Mesenchymal stem cell (in vitro differentiated cells and primary cell): ENCODE measurements at regions not wholly inside any gene's neighbourhood (a gene's known extent, or its start where the extent isn't known, plus 50 kb on each side); places are given as distances from the start of the nearest gene placed in this dataset.

Experiments used
- DNase-seq: peaks from one replicate; pipeline ENCODE4 v3.0.0-alpha.2; 2013
- H2AFZ ChIP-seq: one replicate; pipeline ENCODE4 v1.6.1; 2013; ENCODE audit warnings: low read depth, mild to moderate bottlenecking, control low read depth, inconsistent platforms, low read length, moderate library complexity
- H2AK5ac ChIP-seq: 2 replicates; pipeline ENCODE4 v1.6.1; 2013; ENCODE audit warnings: low read length, moderate library complexity, mild to moderate bottlenecking, inconsistent platforms; ENCODE audit not compliant: severe bottlenecking
- H2BK120ac ChIP-seq: one replicate; pipeline ENCODE4 v1.6.1; 2013; ENCODE audit warnings: low read depth, mild to moderate bottlenecking, inconsistent platforms, low read length, moderate library complexity
- H2BK12ac ChIP-seq, 2 experiments: one replicate each; pipeline ENCODE4 v1.6.1; 2013; ENCODE audit warnings: inconsistent platforms in 2 of 2, low read length in 2 of 2, mild to moderate bottlenecking in 2 of 2, moderate library complexity in 2 of 2, control low read depth in 1 of 2
- H2BK15ac ChIP-seq: one replicate; pipeline ENCODE4 v1.6.1; 2013; ENCODE audit warnings: mild to moderate bottlenecking, low read depth, inconsistent platforms; ENCODE audit not compliant: poor library complexity, severe bottlenecking
- H2BK5ac ChIP-seq: 2 replicates; pipeline ENCODE4 v1.6.1; 2013; ENCODE audit warnings: low read depth, mild to moderate bottlenecking, low read length, control low read depth, inconsistent platforms; ENCODE audit not compliant: poor library complexity, severe bottlenecking
- H3K14ac ChIP-seq, 2 experiments: one replicate each; pipeline ENCODE4 v1.6.1; 2013; ENCODE audit warnings: inconsistent platforms in 2 of 2, low read length in 2 of 2, control low read depth in 1 of 2, mild to moderate bottlenecking in 1 of 2, moderate library complexity in 1 of 2
- H3K18ac ChIP-seq, 2 experiments: one replicate each; pipeline ENCODE4 v1.6.1; 2013; ENCODE audit warnings: inconsistent platforms in 2 of 2, low read length in 2 of 2, control low read depth in 1 of 2, low read depth in 1 of 2, mild to moderate bottlenecking in 1 of 2
- H3K23ac ChIP-seq, 2 experiments: one replicate each; pipeline ENCODE4 v1.6.1; 2013; ENCODE audit warnings: inconsistent platforms in 2 of 2, low read length in 2 of 2, mild to moderate bottlenecking in 2 of 2, moderate library complexity in 2 of 2, control low read depth in 1 of 2
- H3K27ac ChIP-seq: 2 replicates; pipeline ENCODE4 v1.5.1; 2013; ENCODE audit warnings: mild to moderate bottlenecking, moderate library complexity, low read length, control low read depth, inconsistent platforms; ENCODE audit not compliant: poor library complexity, severe bottlenecking
- H3K27me3 ChIP-seq, 2 experiments: 2 replicates each; pipeline versions ENCODE4 v1.6.1 to v1.7.0; 2013; ENCODE audit warnings: low read length in 2 of 2, mild to moderate bottlenecking in 2 of 2, moderate library complexity in 2 of 2, control low read depth in 1 of 2, inconsistent platforms in 1 of 2; ENCODE audit not compliant: control insufficient read depth in 1 of 2, insufficient read depth in 1 of 2
- H3K36me3 ChIP-seq, 2 experiments: 2 replicates each; pipeline versions ENCODE4 v1.6.1 to v1.7.0; 2013; ENCODE audit warnings: low read length in 2 of 2, control low read depth in 1 of 2, inconsistent platforms in 1 of 2, low read depth in 1 of 2, mild to moderate bottlenecking in 1 of 2; ENCODE audit not compliant: insufficient read depth in 2 of 2, control insufficient read depth in 1 of 2
- H3K4ac ChIP-seq, 2 experiments: one replicate each; pipeline ENCODE4 v1.6.1; 2013; ENCODE audit warnings: inconsistent platforms in 2 of 2, low read length in 2 of 2, mild to moderate bottlenecking in 2 of 2, moderate library complexity in 2 of 2, control low read depth in 1 of 2, low read depth in 1 of 2
- H3K4me1 ChIP-seq: 2 replicates; pipeline ENCODE4 v1.6.1; 2013; ENCODE audit warnings: low read depth, low read length, control low read depth; ENCODE audit not compliant: control insufficient read depth, insufficient read depth
- H3K4me2 ChIP-seq: 2 replicates; pipeline ENCODE4 v1.6.1; 2013; ENCODE audit warnings: low read length, mild to moderate bottlenecking, inconsistent platforms; ENCODE audit not compliant: poor library complexity, severe bottlenecking
- H3K4me3 ChIP-seq, 2 experiments: 2 replicates each; pipeline versions ENCODE4 v1.5.1 to v1.7.0; 2013; ENCODE audit warnings: low read length in 2 of 2, mild to moderate bottlenecking in 2 of 2, control low read depth in 1 of 2, low read depth in 1 of 2; ENCODE audit not compliant: insufficient read depth in 1 of 2
- H3K79me1 ChIP-seq: replicated peaks from 2 replicates; pipeline ENCODE4 v1.6.1; 2013; ENCODE audit warnings: mild to moderate bottlenecking, control low read depth, low read length, inconsistent platforms; ENCODE audit not compliant: poor library complexity, severe bottlenecking
- H3K9ac ChIP-seq: 2 replicates; pipeline ENCODE4 v1.7.0; 2013; ENCODE audit warnings: mild to moderate bottlenecking, low read length, moderate library complexity
- H3K9me3 ChIP-seq: 2 replicates; pipeline ENCODE4 v1.7.0; 2013; ENCODE audit warnings: mild to moderate bottlenecking, low read length; ENCODE audit not compliant: control insufficient read depth
- H4K8ac ChIP-seq: one replicate; pipeline ENCODE4 v1.6.1; 2013; ENCODE audit warnings: inconsistent platforms, mild to moderate bottlenecking, low read length, moderate library complexity
- H4K91ac ChIP-seq: one replicate; pipeline ENCODE4 v1.6.1; 2013; ENCODE audit warnings: mild to moderate bottlenecking, low read length, inconsistent platforms
- WGBS: methylation state at CpG from one replicate; pipeline ENCODE4 v1.1.7; 2013; ENCODE audit warnings: mixed read lengths; 5-methylcytosine and 5-hydroxymethylcytosine counted together

- H4K8ac ChIP-seq, result no peak overlapping the region
- H3K4me1 ChIP-seq, result no peaks in the 10 kb centered on the region
- H3K4me2 ChIP-seq, result no peak overlapping the region
- no peak overlapping the region for H4K91ac ChIP-seq
- no peak overlapping the region for H3K9ac ChIP-seq
- no peak overlapping the region for H2BK5ac ChIP-seq
- no peak overlapping the region for H3K4me3 ChIP-seq
- no peak overlapping the region for H2AFZ ChIP-seq
- no peak overlapping the region for H2BK15ac ChIP-seq
- H3K79me1 ChIP-seq, result no peaks in the 10 kb centered on the region
- no peak overlapping the region for H3K14ac ChIP-seq
- H3K23ac ChIP-seq, result no peak overlapping the region
- H3K4ac ChIP-seq, result no peak overlapping the region
- H3K27ac ChIP-seq, result no peak overlapping the region
- no peaks in the 10 kb centered on the region for H3K27me3 ChIP-seq
- H3K9me3 ChIP-seq, result peaks cover 8% of the 10 kb centered on the region
- H3K18ac ChIP-seq, result no peak overlapping the region
- no peak overlapping the region for H2BK120ac ChIP-seq
- no peak overlapping the region for H2BK12ac ChIP-seq
- no peak overlapping the region for H2AK5ac ChIP-seq
- no peak for DNase-seq
- H3K36me3 ChIP-seq, result no peaks in the 10 kb centered on the region
These were observed 757.1 kb upstream of the ADGRL3 start for GRCh38 chr4:60443068-60443467.

- H3K27me3 ChIP-seq, result no peaks in the 10 kb centered on the region
- H3K14ac ChIP-seq, result no peak overlapping the region
- no peaks in the 10 kb centered on the region for H3K4me1 ChIP-seq
- no peak overlapping the region for H4K91ac ChIP-seq
- no peak overlapping the region for H3K4ac ChIP-seq
- no peak overlapping the region for H2BK120ac ChIP-seq
- H3K36me3 ChIP-seq, result no peaks in the 10 kb centered on the region
- no peak overlapping the region for H3K4me2 ChIP-seq
- no peak overlapping the region for H3K27ac ChIP-seq
- no peak overlapping the region for H2AK5ac ChIP-seq
- H2BK12ac ChIP-seq, result no peak overlapping the region
- H3K23ac ChIP-seq, result no peak overlapping the region
- H2BK15ac ChIP-seq, result no peak overlapping the region
- H3K4me3 ChIP-seq, result no peak overlapping the region
- DNase-seq, result no peak
- H2AFZ ChIP-seq, result no peak overlapping the region
- no peak overlapping the region for H3K18ac ChIP-seq
- no peaks in the 10 kb centered on the region for H3K79me1 ChIP-seq
- peaks cover 8% of the 10 kb centered on the region for H3K9me3 ChIP-seq
- no peak overlapping the region for H2BK5ac ChIP-seq
- H3K9ac ChIP-seq, result no peak overlapping the region
- H4K8ac ChIP-seq, result no peak overlapping the region
These were observed 756.3 kb upstream of the ADGRL3 start for GRCh38 chr4:60443796-60444195.

GRCh38 chr4:60450054-60450453 is 750.1 kb upstream of the ADGRL3 start:
- Histone ChIP-seq H2AK5ac (no peak overlapping the region), H3K14ac (no peak overlapping the region), H3K4me1 (no peaks in the 10 kb centered on the region), H3K4me2 (no peak overlapping the region), H2AFZ (no peak overlapping the region), H3K79me1 (no peaks in the 10 kb centered on the region), H3K36me3 (no peaks in the 10 kb centered on the region), H4K91ac (no peak overlapping the region), H3K27ac (no peak overlapping the region), H3K18ac (no peak overlapping the region), H3K4me3 (no peak overlapping the region), H3K9me3 (no peaks in the 10 kb centered on the region), H3K23ac (no peak overlapping the region), H2BK12ac (no peak overlapping the region), H4K8ac (no peak overlapping the region), H3K4ac (no peak overlapping the region), H3K27me3 (no peaks in the 10 kb centered on the region), H3K9ac (no peak overlapping the region), H2BK5ac (no peak overlapping the region), H2BK120ac (no peak overlapping the region), H2BK15ac (no peak overlapping the region)
- 93% methylated on average over 1 of the region's 1 CpG for WGBS
- DNase-seq, result no peak

- Histone ChIP-seq H3K9ac (no peak overlapping the region), H2AFZ (no peak overlapping the region), H2BK15ac (no peak overlapping the region), H3K9me3 (no peaks in the 10 kb centered on the region), H3K4me3 (no peak overlapping the region), H3K4ac (no peak overlapping the region), H3K18ac (no peak overlapping the region), H3K4me1 (no peaks in the 10 kb centered on the region), H3K27me3 (no peaks in the 10 kb centered on the region), H4K8ac (no peak overlapping the region), H2AK5ac (no peak overlapping the region), H2BK12ac (no peak overlapping the region), H2BK5ac (no peak overlapping the region), H3K36me3 (no peaks in the 10 kb centered on the region), H3K4me2 (no peak overlapping the region), H3K27ac (no peak overlapping the region), H3K79me1 (no peaks in the 10 kb centered on the region), H3K14ac (no peak overlapping the region), H3K23ac (no peak overlapping the region), H4K91ac (no peak overlapping the region), H2BK120ac (no peak overlapping the region)
- DNase-seq, result no peak
These were observed 747.9 kb upstream of the ADGRL3 start for GRCh38 chr4:60452266-60452665.
